ENCODE measurements at regions not wholly inside any gene's neighbourhood (a gene's known extent, or its start where the extent isn't known, plus 50 kb on each side); places are given as distances from the start of the nearest gene placed in this dataset.

DNA sequence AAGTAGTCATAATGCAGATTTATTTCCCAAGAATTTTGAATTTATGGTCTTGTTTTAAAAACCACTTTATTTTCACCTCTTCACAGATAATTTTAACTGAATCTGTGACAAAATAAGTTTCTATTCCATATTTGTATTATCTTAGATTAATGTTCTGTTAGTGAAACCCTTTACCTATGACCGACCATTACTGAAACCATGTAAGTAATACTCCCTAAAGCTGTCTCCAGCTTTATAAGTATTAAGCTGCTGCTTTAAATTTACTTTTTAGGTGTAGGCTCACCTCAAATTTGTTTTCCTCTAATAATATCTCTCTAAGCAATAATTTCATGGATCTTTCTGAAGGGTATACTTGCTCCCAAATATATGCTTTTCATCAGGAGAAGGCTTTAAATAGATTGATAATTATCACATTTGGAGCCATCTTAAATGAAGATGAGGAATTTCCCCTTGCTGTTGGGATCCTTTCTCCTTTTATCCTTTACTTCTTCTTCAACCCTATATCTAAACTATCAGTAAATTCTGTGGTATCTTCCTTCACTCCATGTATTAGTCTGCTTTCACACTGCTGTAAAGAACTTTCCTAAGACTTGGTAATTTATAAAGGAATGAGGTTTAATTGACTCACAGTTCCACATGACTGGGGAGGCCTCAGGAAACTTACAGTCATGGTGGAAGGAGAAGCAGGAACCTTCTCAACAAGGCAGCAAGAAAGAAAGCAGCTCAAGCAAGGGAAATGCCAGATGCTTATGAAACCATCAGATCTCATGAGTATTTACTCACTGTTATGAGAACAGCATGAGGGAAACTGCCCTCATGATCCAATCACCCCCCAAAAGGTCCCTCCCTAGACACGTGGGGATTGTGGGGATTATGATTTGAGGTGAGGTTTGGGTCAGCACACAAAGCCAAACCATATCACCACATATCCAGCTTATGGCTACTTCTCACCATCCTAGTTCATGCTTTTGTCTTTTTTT is 92.3 kb upstream of the P2RY1 start:
- no peaks in the 10 kb centered on the region for H3K36me3 Mint-ChIP-seq (ENCODE audit: low read depth)
- DNase-seq (no peak), ATAC-seq (no peak)
- TF ChIP-seq, protein P1, sequence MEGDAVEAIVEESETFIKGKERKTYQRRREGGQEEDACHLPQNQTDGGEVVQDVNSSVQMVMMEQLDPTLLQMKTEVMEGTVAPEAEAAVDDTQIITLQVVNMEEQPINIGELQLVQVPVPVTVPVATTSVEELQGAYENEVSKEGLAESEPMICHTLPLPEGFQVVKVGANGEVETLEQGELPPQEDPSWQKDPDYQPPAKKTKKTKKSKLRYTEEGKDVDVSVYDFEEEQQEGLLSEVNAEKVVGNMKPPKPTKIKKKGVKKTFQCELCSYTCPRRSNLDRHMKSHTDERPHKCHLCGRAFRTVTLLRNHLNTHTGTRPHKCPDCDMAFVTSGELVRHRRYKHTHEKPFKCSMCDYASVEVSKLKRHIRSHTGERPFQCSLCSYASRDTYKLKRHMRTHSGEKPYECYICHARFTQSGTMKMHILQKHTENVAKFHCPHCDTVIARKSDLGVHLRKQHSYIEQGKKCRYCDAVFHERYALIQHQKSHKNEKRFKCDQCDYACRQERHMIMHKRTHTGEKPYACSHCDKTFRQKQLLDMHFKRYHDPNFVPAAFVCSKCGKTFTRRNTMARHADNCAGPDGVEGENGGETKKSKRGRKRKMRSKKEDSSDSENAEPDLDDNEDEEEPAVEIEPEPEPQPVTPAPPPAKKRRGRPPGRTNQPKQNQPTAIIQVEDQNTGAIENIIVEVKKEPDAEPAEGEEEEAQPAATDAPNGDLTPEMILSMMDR (IDR thresholded peaks at IDR 0.05), result no peak
- no peaks in the 10 kb centered on the region for H3K4me1 Mint-ChIP-seq (ENCODE audit: low read depth)
- no peak overlapping the region for H3K27ac Mint-ChIP-seq
- ChIA-PET POLR2A (no interaction called here), CTCF (no interaction called here)
- intact Hi-C loops (cut with micrococcal nuclease), result no loop called here
- no peak overlapping the region for H3K4me3 Mint-ChIP-seq
- peaks cover 1% of the 10 kb centered on the region for H3K27me3 Mint-ChIP-seq
- H3K9me3 Mint-ChIP-seq, result no peaks in the 10 kb centered on the region

DNA sequence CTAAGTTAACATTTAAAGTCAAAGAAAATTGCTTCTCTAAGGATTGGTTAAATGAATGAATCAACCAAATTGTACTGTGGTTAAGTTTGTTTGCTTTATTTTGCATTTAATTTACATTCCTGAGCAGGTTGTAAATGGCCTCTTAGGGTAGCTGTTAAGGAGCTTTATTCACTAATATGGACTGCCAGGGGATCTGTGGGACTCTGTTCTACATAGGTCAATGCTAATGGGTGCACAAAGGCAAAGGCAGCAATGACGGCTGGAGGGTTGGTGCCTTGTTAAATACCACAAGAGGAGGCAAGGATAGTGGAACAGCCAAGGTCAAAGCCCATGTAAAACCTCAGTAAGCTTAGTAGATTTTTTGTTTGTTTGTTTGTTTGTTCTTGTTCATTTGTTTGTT is 89.3 kb upstream of the P2RY1 start:
- H3K4me3 Mint-ChIP-seq, result no peak overlapping the region
- TF ChIP-seq, protein P1 (IDR thresholded peaks at IDR 0.05), result no peak
- H3K4me1 Mint-ChIP-seq (ENCODE audit: low read depth), result no peaks in the 10 kb centered on the region
- H3K36me3 Mint-ChIP-seq (ENCODE audit: low read depth), result no peaks in the 10 kb centered on the region
- no peaks in the 10 kb centered on the region for H3K27me3 Mint-ChIP-seq
- H3K27ac Mint-ChIP-seq, result no peak overlapping the region
- H3K9me3 Mint-ChIP-seq, result peaks cover 6% of the 10 kb centered on the region
- DNase-seq (no peak), ATAC-seq (no peak)
- POLR2A ChIA-PET, result no interaction called here
- CTCF ChIA-PET, result interaction anchor here (1.2 kb wide), 1 partner anchor 13 kb away, joined by 3 read pairs; no protein-coding TSS in a partner anchor
- intact Hi-C loops (cut with micrococcal nuclease), result no loop called here

DNA sequence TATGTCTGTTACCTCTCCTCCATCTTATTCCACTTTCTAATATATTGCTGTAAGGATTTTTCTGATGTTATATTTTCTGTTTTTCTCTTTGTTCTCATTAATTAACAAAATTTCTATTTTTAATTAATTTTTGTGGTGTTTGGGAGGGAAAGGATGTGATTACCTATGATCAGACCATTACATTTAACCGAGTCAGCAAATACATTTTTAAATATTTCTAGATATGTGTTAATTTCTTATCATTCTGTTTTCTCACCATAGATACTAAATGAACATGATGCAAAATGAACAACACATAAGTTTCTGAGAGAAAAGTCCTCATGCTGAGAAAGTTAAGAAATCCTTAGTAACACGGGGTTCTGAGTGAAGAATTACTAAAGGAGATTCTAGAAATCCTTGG is 80.6 kb upstream of the P2RY1 start:
- H3K27me3 Mint-ChIP-seq, result no peaks in the 10 kb centered on the region
- DNase-seq (no peak), ATAC-seq (no peak)
- POLR2A ChIA-PET, result no interaction called here
- CTCF ChIA-PET, result no interaction called here
- no peak overlapping the region for H3K27ac Mint-ChIP-seq
- no peaks in the 10 kb centered on the region for H3K36me3 Mint-ChIP-seq (ENCODE audit: low read depth)
- H3K9me3 Mint-ChIP-seq, result peaks cover 6% of the 10 kb centered on the region
- H3K4me3 Mint-ChIP-seq, result no peak overlapping the region
- H3K4me1 Mint-ChIP-seq (ENCODE audit: low read depth), result no peaks in the 10 kb centered on the region
- TF ChIP-seq, protein P1 (IDR thresholded peaks at IDR 0.05), result no peak
- intact Hi-C loops (cut with micrococcal nuclease), result no loop called here

DNA sequence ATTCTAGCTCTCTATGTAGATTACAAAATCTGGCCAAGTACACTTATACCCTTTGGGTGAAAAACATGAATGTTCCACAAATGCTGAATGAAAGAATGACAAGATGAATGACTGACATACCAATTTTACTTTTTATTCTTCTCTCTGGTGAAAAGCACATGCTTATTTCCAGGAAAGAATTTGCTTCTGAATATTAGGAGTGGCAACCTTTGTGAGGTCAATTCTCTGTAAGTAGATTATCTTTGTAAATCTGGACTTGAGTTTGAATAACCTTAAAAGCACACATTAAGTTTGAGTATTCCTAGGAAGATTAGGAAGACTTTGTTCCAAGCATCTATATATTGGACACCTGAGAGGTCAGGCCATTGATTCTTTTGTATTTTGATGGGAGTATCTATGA is 78.1 kb upstream of the P2RY1 start:
- Mint-ChIP-seq H3K36me3 (ENCODE audit: low read depth) (no peaks in the 10 kb centered on the region), H3K27ac (no peak overlapping the region), H3K9me3 (no peaks in the 10 kb centered on the region), H3K4me3 (no peak overlapping the region), H3K27me3 (no peaks in the 10 kb centered on the region), H3K4me1 (ENCODE audit: low read depth) (no peaks in the 10 kb centered on the region)
- TF ChIP-seq, protein P1 (IDR thresholded peaks at IDR 0.05), result no peak
- DNase-seq (no peak), ATAC-seq (no peak)
- ChIA-PET CTCF (no interaction called here), POLR2A (no interaction called here)
- intact Hi-C loops (cut with micrococcal nuclease), result no loop called here

DNA sequence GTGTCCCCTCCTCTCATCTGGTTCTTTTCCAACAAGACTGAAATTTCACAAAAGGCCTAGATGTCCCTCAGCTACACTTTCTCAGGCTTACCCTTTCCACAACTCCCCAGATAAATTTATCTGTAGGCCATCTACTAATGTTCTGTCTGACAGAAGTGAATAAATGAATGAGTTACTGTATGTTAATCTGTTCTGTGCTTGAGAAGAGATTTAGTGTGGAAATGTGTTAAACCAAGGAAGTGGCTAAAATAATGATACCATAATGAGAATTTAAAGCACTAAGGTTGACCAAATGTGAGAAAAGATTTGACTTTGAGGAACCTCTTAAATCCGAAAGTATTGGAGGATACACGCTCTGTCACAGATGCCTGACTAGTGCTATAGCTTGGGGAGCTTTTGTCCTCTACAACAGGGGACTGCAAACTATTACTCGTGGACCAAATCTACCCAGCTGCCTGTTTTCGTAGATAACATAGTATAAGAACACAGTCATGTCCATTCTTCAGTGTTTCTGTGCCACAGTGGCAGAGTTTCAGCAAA is 74.8 kb upstream of the P2RY1 start:
- POLR2A ChIA-PET, result no interaction called here
- ATAC-seq, result no peak
- CTCF ChIA-PET, result no interaction called here
- TF ChIP-seq, protein P1 (IDR thresholded peaks at IDR 0.05), result no peak
- intact Hi-C loops (cut with micrococcal nuclease), result no loop called here
- Mint-ChIP-seq H3K27ac (no peak overlapping the region), H3K36me3 (ENCODE audit: low read depth) (no peaks in the 10 kb centered on the region), H3K27me3 (no peaks in the 10 kb centered on the region), H3K4me1 (ENCODE audit: low read depth) (no peaks in the 10 kb centered on the region), H3K9me3 (peaks cover 4% of the 10 kb centered on the region), H3K4me3 (no peak overlapping the region)
- DNase-seq, result no peak
